ENCODE measurements at regions not wholly inside any gene's neighbourhood (a gene's known extent, or its start where the extent isn't known, plus 50 kb on each side); places are given as distances from the start of the nearest gene placed in this dataset.

GRCh38 chr14:48900565-48900964 lies 685.6 kb downstream of the RPS29 start:
- no peak for DNase-seq (ENCODE audit: low read depth, low spot score)
- peaks cover 8% of the 10 kb centered on the region for H3K9me3 ChIP-seq (ENCODE audit: control insufficient read depth, insufficient read depth, low read length)
- H3K27ac ChIP-seq (ENCODE audit: low read depth, low read length) = no peak overlapping the region
- ChIA-PET CTCF (no interaction called here), POLR2A (no interaction called here)
- no peak overlapping the region for H3K4me3 ChIP-seq (ENCODE audit: low read depth, low read length)
- TF ChIP-seq CTCF (IDR thresholded peaks at IDR 0.05; ENCODE audit: low read depth, low read length) = no peak
- H3K27me3 ChIP-seq (ENCODE audit: control insufficient read depth, insufficient read depth, low read length) = no peaks in the 10 kb centered on the region

- Histone ChIP-seq H3K4me3 (ENCODE audit: low read depth, low read length) (no peak overlapping the region), H3K9me3 (ENCODE audit: control insufficient read depth, insufficient read depth, low read length) (peaks cover 7% of the 10 kb centered on the region; the same call in 1 of the 2 replicates), H3K27me3 (ENCODE audit: control insufficient read depth, insufficient read depth, low read length) (no peaks in the 10 kb centered on the region), H3K27ac (ENCODE audit: low read depth, low read length) (no peak overlapping the region)
- no peak for TF ChIP-seq CTCF (IDR thresholded peaks at IDR 0.05; ENCODE audit: low read depth, low read length)
- DNase-seq (ENCODE audit: low read depth, low spot score) = no peak
- POLR2A ChIA-PET = no interaction called here
- CTCF ChIA-PET = no interaction called here
Observed at GRCh38 chr14:48890333-48890732, 695.8 kb downstream of the RPS29 start.

- POLR2A ChIA-PET = no interaction called here
- H3K27ac ChIP-seq (ENCODE audit: low read depth, low read length) = no peak overlapping the region
- no peaks in the 10 kb centered on the region for H3K27me3 ChIP-seq (ENCODE audit: control insufficient read depth, insufficient read depth, low read length)
- TF ChIP-seq CTCF (IDR thresholded peaks at IDR 0.05; ENCODE audit: low read depth, low read length) = no peak
- no peak for DNase-seq (ENCODE audit: low read depth, low spot score)
- peaks cover 9% of the 10 kb centered on the region; the same call in 1 of the 2 replicates for H3K9me3 ChIP-seq (ENCODE audit: control insufficient read depth, insufficient read depth, low read length)
- CTCF ChIA-PET = no interaction called here
- H3K4me3 ChIP-seq (ENCODE audit: low read depth, low read length) = no peak overlapping the region
Observed at GRCh38 chr14:48876806-48877340, 709.3 kb downstream of the RPS29 start.

- TF ChIP-seq CTCF (IDR thresholded peaks at IDR 0.05; ENCODE audit: low read depth, low read length) = no peak
- Histone ChIP-seq H3K27me3 (ENCODE audit: control insufficient read depth, insufficient read depth, low read length) (no peaks in the 10 kb centered on the region), H3K9me3 (ENCODE audit: control insufficient read depth, insufficient read depth, low read length) (peaks cover 11% of the 10 kb centered on the region), H3K4me3 (ENCODE audit: low read depth, low read length) (no peak overlapping the region), H3K27ac (ENCODE audit: low read depth, low read length) (no peak overlapping the region)
- CTCF ChIA-PET = no interaction called here
- POLR2A ChIA-PET = no interaction called here
- no peak for DNase-seq (ENCODE audit: low read depth, low spot score)
Observed at GRCh38 chr14:48874711-48875110, 711.5 kb downstream of the RPS29 start.

GRCh38 chr14:48857366-48857765 lies 728.8 kb downstream of the RPS29 start:
- no peak for DNase-seq (ENCODE audit: low read depth, low spot score)
- ChIA-PET POLR2A (no interaction called here), CTCF (no interaction called here)
- no peaks in the 10 kb centered on the region for H3K27me3 ChIP-seq (ENCODE audit: control insufficient read depth, insufficient read depth, low read length)
- no peak overlapping the region for H3K27ac ChIP-seq (ENCODE audit: low read depth, low read length)
- H3K4me3 ChIP-seq (ENCODE audit: low read depth, low read length) = no peak overlapping the region
- TF ChIP-seq CTCF (IDR thresholded peaks at IDR 0.05; ENCODE audit: low read depth, low read length) = no peak
- no peaks in the 10 kb centered on the region; the same call in 1 of the 2 replicates for H3K9me3 ChIP-seq (ENCODE audit: control insufficient read depth, insufficient read depth, low read length)

All from AG04450 (cell line).